ENCODE measurements at regions not wholly inside any gene's neighbourhood (a gene's known extent, or its start where the extent isn't known, plus 50 kb on each side); places are given as distances from the start of the nearest gene placed in this dataset.
"Not testable (repeated sequence)": the region's sequence is repeated elsewhere in the genome, so short reads cannot be mapped to it uniquely, and the experiment has no call there.

DNA sequence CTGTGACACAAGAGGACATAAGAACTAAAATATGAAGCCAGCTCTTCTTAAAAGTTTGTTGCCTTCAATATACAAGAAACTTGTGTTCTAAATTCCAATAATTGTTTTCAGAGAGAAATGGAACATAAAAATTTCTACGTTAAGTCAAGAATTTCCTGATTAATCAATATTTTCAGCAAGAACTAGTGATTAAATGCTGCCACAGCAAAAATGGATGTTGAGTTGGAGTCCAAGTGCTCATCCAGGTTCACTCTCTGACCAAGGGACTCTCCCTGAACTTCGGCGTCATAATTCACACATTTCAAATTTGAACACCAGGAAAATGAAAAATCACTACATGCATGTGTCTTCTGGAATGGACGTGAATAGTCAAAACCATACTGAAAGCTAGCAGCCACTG, 1263.6 kb upstream of the GOT2 start:
- no peak for DNase-seq (ENCODE audit: low spot score)

DNA sequence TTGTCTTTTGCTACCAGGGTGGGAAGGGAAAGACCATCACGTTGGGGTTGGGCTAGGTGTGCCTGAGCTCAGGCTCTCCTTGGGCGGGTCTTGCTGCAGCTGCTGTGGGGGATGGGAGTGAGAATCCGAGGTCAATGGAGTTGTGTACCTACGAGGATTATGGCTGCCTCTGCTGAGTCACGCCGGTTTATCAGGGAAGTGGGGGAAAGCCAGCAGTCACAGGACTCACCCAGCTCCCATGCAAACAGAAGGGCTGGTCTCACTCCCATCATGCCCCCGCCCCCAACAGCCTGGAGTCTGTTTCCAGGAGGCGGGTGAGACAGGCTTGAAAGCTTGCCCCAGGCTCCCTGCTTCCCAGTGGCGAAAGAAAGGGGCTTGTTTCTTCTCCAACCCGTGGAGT, 1259.0 kb upstream of the GOT2 start:
- DNase-seq (ENCODE audit: low spot score) = no peak

DNA sequence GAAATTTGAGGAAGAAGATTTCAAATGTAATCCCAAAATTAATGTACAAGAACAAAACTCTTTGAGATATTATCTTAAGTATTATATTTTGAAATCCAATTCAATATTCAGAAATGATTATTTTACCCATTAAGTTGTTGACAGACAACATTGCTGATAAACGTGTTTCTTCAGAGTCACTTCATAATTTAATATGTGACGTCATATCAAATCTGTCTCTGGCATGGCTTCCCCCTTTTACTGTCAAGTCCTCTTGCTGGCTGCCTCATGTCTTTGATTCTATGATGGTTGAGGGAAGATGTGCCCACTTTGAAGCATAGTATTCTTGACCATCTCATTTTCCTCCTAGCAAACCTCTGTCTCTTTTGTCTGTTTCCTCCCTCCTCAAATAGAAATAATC, 1257.1 kb upstream of the GOT2 start:
- DNase-seq (ENCODE audit: low spot score) = no peak

DNA sequence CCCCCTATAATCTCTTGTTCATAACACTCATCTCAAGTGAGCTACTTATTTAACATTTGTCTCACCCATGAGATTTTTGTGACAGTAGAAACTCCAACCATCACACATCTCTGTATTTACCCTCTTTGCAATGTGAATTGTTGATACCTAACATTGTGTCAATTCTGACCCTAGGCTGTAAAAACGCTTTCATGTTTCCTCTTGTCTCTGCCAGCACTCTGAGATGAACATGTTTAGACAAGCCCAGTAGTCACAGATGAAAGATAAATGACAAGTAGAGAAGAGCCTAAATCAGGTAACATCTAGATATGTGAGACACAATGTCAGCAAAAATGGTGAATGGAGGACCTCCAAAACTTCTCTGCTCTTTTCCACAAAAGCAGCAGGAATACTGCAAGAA, 1254.5 kb upstream of the GOT2 start:
- DNase-seq (ENCODE audit: low spot score) = no peak

DNA sequence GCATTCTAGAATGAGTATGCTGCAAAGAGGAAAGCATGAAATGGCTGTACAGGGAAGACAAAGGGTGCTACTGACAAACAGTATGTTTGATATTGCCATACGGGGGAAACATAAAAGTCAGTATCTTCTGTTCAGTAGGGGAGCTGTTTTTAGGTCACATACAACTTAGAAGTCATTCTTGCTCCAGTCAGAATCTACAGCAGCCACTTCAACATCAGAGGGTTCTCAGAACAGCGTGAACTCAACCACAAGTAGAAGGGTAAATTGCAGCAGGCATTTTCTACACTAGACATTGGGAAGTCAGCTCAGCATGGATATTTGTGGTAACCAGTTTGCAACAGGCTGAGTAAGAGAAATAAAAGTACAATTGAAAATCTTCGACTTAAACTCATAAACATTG, 1241.8 kb upstream of the GOT2 start:
- no peak for DNase-seq (ENCODE audit: low spot score)

DNA sequence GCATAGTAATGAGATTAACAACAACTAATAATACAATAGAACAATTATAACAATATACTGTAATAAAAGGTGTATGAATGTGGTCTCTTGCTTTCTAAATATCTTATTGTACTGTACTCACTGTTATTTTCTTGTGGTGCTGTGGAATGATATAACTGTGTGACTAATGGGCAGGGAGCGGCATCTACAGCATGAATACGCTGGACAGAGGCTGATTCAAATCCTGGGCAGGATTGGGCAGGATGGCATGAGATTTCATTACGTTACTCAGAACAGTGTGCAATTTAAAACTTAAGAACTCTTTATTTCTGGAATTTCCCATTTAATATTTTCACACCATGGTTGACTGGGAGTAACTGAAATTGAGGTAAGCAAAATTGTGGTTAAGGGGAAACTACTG, 1239.8 kb upstream of the GOT2 start:
- DNase-seq (ENCODE audit: low spot score) = no peak

DNA sequence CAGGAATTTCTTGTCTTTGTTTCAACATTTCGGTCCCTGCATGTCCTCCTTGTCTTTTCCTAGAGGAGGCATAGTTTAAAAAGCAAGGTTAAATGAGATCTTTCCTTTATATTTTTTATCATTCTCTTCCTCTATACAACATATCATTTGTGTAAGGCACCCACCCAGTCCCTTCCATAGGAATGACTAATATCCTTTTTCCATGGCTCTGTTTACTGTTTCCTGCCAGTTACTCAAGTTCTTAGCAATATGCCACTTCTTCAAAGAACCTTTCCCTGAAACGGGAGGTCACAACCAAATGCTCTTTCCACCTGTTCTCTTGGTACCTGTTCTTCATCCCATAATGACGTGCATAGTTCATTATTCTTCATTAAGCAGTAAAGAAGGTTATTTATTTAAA, 1237.1 kb upstream of the GOT2 start:
- no peak for DNase-seq (ENCODE audit: low spot score)

DNA sequence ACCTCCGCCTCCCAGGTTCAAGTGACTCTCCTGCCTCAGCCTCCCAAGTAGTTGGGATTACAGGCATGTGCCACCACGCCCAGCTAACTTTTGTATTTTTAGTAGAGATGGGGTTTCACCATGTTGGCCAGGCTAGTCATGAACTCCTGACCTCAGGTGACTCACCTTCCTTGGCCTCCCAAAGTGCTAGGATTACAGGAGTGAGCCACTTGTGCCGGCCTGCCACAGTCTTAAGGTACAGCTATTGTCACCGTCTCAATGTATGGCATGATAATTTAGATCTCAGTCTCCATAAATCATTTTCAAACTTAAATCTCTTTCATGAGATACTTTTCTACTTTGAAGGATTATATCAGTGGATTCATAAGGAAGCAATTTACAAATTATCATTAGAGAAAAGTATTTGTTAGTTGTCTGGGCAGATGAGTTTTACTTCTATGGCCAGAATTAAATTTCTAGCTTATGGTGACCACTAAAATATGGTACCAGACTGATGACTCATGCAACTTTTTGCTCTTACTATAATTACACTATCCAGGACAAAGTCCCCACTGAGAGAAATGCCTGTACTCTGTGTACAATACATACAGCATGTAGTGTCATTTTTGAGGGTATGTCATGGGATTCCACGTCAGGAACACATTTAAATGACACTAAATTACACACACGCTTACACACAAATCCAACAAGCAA, 1230.3 kb upstream of the GOT2 start:
- DNase-seq (ENCODE audit: low spot score) = no peak

DNA sequence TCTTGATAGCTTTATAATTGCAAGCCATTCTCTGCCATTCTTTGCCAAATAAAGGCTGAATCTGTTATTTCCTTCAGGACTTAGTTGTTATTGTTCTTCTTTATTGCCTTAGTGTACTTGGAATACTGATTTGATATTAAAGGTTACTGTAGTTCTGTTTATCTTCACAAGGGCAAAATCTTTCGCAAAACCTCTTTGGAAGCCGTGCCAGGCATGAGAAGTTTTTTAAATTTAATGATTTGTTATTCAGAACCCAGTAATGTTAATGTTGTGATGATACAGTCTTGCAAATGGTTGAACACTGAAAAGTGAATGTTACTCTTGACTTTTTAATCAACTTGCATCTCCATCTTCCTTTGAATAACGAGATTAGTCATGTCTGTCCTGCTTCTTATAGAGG, 1225.2 kb upstream of the GOT2 start:
- DNase-seq (ENCODE audit: low spot score) = no peak

DNA sequence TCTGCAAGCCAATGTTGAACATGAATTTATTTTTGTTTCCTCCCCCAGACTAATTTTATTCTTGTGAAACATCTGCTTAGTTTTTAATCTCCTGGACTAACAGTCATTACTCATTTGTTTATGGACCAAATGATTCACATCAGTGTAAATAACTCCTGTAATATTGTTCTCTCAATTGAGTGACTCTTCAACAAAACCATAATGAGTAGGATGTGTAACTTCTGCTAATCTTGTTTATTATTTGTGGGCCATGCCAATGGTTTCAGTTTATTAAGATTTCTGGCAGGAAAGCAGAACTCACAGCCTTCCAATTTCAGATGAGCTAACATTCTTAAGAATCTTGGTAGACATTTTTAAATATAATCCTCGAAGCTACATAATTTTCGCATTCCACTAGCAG, 1216.3 kb upstream of the GOT2 start:
- DNase-seq (ENCODE audit: low spot score) = no peak

DNA sequence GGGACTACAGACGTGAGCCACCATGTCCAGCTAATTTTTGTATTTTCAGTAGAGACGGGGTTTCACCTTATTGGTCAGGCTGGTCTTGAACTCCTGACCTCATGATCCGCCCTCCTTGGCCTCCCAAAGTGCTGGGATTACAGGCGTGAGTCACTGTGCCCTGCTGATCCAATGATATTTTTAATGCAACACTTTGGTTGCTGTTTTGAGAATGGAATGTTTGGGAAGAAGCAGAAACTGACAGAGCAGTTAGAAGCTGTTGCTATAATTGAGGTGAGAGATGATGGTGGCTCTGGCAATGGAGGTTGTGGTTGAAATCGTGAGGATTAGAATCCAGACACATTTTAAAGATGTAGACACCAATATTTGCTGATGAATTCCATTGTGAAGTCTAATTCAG, 1209.9 kb upstream of the GOT2 start:
- not testable (repeated sequence) for DNase-seq (ENCODE audit: low spot score)

DNA sequence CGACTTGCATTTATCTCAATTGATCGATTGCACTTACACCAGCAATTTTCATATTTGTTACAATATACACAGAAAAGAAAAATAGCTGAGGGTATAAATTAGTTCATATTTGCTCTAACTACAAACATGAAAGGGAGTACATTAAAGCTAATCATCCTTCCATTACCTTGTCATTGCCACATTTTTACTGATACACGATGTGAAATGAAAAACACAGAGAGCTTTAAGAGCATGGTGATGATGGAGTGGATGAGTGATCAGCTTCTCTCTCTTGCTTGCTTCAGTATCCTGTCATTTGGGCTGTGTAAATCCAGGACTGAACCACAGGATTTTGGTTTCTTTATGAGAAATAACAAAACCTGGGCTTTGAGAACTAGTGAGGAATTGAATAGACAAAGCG, 1207.5 kb upstream of the GOT2 start:
- DNase-seq (ENCODE audit: low spot score) = no peak

DNA sequence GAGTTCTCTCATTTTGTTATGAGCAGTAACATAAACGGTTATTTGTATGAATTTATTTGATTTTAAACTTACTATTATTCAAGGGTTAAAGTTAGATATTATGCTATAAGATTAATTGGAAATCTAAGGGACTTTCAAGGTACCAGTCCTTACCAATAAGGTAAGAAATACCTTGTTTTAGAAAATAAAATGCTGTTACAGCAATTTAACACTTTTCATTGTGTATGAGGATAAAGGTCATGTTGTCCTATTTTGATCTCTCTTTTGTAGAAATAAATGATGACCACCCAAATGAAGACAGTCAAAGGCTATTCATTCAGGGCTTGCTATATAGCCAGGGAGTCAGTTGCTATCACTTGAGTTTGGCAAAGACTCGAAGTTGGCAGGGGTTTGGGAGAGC, 1185.9 kb upstream of the GOT2 start:
- DNase-seq (ENCODE audit: low spot score) = no peak

DNA sequence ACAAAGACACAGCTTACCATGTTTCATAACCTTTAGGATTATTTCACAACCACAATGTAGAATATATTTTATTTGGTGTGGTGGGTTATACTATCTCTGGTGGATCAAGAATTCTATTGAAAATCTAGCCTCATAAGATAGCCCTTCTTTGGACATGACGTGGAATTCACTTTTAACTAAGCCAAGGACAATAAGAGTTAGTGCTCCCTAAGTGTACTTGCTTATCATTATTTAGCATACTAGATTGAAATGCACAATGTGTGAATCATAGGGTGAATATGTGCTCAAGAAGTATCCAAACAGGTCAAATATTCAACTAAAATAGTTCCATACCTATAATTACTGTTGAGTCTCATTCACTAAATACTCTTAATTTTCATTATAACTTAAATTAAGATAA, 1179.5 kb upstream of the GOT2 start:
- no peak for DNase-seq (ENCODE audit: low spot score)

DNA sequence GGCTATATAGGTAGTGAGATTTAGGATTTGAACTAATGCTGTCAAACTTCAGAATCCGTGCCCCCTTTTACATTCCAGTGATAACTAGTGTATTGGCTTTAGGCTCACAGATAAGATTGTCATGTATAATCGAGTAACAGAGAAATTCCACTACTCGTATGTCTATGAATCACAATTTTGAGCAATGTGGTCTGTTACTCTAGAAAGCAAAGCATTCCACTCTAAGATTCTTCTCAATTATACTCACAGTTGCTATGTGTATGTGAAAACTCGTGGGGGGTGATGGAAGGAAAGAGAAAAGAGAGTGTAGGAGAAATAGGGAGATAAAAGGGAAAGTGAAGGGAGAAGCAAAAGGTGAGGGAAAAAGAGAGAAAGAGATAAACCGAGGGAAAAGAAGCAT, 1175.1 kb upstream of the GOT2 start:
- DNase-seq (ENCODE audit: low spot score) = no peak

DNA sequence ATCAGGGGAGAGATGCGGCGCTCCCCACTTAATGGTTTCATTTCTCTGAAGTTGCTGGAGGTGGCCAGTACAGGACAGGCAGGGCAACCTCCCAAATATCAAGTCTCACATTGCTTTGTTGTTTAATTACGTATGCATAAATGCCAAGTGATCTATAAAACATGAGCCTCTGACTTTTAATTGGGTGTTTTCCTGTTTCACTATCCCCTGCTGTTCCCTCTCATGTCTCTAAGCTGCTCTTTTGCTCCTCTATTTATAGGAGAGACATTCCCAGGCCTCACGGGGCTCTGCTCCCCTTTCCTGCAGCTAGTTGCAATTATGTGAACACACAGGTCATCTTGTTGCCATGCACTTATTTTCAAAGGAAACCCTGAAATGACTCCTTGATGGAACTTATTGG, 1173.5 kb upstream of the GOT2 start:
- DNase-seq (ENCODE audit: low spot score) = no peak

DNA sequence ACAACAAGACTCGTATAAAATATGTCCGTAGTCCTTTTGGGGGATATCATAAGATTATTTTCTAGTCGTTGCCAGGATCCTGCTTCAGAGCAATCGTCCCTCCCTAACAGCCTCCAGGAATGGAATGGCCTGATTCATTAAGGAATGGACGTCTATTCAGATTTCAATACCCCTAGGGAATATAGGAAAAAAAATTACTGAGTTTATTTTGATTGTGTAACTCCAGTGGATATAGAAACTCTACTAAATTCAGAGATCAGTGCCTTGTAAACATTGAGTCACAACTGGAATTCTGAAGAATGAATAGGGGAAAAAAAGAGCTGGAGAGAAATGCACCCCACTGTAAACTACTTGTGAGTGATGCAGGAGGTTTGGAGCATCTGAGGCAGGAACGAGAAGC, 1171.5 kb upstream of the GOT2 start:
- DNase-seq (ENCODE audit: low spot score) = no peak

DNA sequence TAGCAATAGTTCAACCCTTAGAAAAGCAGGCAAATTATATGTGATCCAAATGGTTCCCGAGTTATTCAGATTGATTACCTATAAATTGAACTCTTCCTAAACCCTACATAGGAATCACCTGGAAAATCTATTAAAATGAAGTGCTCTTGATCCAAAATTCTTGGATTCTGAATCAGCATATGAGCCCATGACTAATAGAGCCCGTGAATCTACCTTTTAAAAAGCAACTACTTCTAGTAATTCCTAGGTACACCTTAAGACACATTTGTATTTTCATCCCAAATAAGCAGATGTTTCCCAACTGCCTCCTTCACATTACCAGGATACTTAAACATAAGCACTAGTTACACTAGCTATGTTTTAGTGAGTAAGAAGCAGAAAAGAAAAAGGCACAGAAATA, 1171.0 kb upstream of the GOT2 start:
- no peak for DNase-seq (ENCODE audit: low spot score)

DNA sequence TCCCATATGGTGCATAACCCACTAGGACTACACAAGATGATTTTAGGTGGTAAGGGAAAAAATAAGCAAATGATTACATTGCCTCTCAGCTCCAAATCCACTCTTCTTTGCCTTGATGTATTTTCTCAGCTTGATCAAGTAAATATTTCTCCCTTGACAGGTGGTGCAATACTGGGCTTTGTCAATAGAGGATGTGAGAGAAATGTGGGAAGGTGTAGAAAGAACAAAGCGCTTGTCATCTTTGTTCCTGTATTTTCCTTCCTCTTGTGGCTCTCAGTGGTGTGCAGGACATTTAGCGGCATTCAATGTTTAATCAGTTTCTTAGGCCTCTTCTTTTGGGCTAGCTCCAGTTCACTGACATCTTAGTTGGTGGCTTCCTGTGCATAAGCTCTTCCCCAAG, 1165.8 kb upstream of the GOT2 start:
- no peak for DNase-seq (ENCODE audit: low spot score)

DNA sequence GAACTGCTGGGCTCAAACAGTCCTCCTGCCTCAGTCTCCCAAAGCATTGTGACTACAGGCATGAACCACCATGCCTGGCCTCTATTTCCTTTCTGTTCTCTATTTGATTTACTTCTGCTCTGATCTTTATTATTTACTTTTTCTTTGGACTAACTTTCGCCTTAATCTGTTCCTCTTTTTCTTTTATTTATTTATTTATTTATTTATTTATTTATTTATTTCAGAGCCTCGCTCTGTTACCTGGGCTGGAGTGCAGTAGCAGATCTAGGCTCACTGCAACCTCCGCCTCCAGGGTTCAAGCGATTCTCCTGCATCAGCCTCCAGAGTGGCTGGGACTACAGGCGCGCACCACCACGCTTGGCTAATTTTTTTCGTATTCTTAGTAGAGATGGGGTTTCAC, 1158.3 kb upstream of the GOT2 start:
- DNase-seq (ENCODE audit: low spot score) = no peak

DNA sequence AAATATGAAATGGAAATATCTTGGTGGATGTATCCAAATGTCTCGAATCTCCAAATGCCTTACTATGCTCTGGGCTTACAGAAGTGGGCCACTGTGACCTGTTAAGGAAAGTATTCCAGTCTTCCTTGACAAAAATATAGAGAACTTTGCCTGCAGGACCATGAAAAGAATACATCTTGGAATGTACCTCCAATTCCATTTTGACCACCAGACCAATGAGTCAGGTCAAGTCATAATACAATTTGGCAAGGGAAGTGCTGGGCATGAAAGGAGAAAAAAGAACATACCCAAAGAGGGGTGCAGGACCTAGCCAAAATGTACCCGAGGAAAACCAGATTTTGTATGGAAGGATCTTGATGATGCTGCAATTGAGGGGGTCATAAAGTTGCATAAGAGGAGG, 1153.7 kb upstream of the GOT2 start:
- DNase-seq (ENCODE audit: low spot score) = no peak

DNA sequence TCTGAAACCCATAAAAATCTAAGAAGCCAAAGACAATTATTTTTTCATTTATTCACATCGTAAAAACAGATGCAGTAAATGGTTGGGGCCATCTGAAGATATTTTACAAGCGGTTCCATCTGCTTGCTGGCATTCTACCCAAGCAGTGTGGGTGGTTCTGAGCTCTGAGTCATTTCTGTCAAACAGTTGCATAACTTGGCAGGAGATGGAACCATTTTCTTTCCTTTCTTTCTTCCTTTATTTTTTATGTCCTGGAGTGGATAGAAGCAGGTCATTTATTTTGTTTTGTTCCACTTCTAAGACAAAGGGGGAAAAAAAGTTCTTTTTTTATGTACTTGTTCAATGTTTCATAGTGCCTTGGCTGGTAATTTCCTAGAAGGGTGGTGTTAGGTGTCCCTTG, 1151.9 kb upstream of the GOT2 start:
- DNase-seq (ENCODE audit: low spot score) = peak; percentile 48

DNA sequence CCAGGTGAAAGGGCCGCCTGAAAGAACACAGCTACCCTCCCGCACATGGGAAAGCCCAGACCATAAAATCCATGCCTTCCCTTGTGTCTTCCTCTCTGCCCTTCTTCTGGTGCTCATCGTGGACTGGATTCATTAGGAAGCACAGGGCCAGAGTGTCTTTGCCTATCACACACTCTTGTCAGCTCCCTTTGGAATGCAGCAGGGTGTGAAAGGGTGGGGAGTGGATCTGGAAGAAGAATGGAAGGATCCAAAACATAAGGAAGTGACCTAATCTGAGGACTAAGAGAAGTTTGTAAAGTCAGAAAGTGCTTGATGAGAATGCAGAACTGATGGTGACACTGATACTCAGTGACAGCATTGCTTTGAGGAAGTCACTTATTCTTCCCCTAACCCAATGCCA, 1147.3 kb upstream of the GOT2 start:
- DNase-seq (ENCODE audit: low spot score) = no peak

DNA sequence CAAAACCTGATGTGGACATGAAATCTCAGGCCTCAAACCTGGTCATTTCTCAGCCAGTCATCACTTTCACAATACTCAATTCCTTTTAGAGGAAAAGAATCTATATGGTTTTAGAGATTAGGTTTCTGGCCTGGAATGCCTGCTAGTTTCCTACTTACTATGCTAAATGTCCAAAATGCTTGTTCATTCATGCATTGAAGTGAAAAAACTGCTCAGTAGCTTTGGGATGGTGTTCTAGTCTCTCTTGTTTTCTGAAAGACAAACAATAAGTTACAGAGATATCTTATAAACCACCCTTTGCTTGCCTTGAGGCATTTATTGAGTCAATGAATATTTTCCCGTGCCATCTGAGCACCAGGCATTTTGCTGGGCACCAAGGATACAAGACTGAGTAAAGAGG, 1146.5 kb upstream of the GOT2 start:
- no peak for DNase-seq (ENCODE audit: low spot score)

DNA sequence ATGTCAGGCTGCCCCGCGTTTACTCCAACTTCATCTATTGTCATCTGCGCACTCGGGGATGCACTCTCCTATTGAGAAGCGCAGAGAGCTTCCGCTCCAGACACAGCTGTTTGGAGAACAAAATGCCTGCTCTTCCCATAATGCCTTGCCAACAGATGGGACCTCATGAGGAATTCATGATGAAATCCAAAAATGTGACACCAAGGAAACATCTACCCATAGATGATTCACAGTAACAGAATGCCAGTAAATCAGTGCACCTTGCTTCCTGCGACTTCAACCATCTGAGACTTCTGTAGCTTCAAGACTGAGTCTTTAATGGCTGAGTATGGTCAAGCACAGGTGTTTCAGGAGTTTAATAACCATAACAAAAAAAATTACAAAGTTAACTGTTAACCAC, 1144.9 kb upstream of the GOT2 start:
- DNase-seq (ENCODE audit: low spot score) = no peak

Data from Ammon's horn (tissue), 1 donor.